ENCODE measurements at regions not wholly inside any gene's neighbourhood (a gene's known extent, or its start where the extent isn't known, plus 50 kb on each side); places are given as distances from the start of the nearest gene placed in this dataset.

- intact Hi-C loops (cut with DNase I): no loop called here
- Histone ChIP-seq H3K36me3 (no peaks in the 10 kb centered on the region), H3K27ac (no peak overlapping the region), H3K4me1 (no peaks in the 10 kb centered on the region), H3K9me3 (no peaks in the 10 kb centered on the region), H3K4me3 (no peak overlapping the region), H3K27me3 (no peaks in the 10 kb centered on the region)
- ATAC-seq: no peak
- DNase-seq: no peak
- no peak for TF ChIP-seq CTCF (IDR thresholded peaks at IDR 0.05)
Measured at GRCh38 chr7:12890586-12890985, 203.2 kb downstream of the ARL4A start.

- Histone ChIP-seq H3K36me3 (no peaks in the 10 kb centered on the region), H3K27me3 (no peaks in the 10 kb centered on the region), H3K9me3 (no peaks in the 10 kb centered on the region), H3K4me1 (no peaks in the 10 kb centered on the region), H3K27ac (no peak overlapping the region), H3K4me3 (no peak overlapping the region)
- intact Hi-C loops (cut with DNase I): no loop called here
- no peak for ATAC-seq
- no peak for DNase-seq
- TF ChIP-seq CTCF (IDR thresholded peaks at IDR 0.05): no peak
Measured at GRCh38 chr7:12893292-12893691, 205.9 kb downstream of the ARL4A start.

GRCh38 chr7:12895296-12895695 is 207.9 kb downstream of the ARL4A start:
- Histone ChIP-seq H3K4me3 (no peak overlapping the region), H3K27me3 (no peaks in the 10 kb centered on the region), H3K36me3 (no peaks in the 10 kb centered on the region), H3K9me3 (no peaks in the 10 kb centered on the region), H3K4me1 (no peaks in the 10 kb centered on the region), H3K27ac (no peak overlapping the region)
- TF ChIP-seq CTCF (IDR thresholded peaks at IDR 0.05): no peak
- DNase-seq (no peak), ATAC-seq (no peak)
- intact Hi-C loops (cut with DNase I): no loop called here

GRCh38 chr7:12896316-12896715 is 208.9 kb downstream of the ARL4A start:
- intact Hi-C loops (cut with DNase I): no loop called here
- DNase-seq: no peak
- H3K27ac ChIP-seq: no peak overlapping the region
- H3K9me3 ChIP-seq: no peaks in the 10 kb centered on the region
- no peak for TF ChIP-seq CTCF (IDR thresholded peaks at IDR 0.05)
- no peaks in the 10 kb centered on the region for H3K4me1 ChIP-seq
- H3K36me3 ChIP-seq: no peaks in the 10 kb centered on the region
- H3K27me3 ChIP-seq: no peaks in the 10 kb centered on the region
- H3K4me3 ChIP-seq: no peak overlapping the region
- no peak for ATAC-seq

- Histone ChIP-seq H3K4me3 (no peak overlapping the region), H3K4me1 (no peaks in the 10 kb centered on the region), H3K36me3 (no peaks in the 10 kb centered on the region), H3K27ac (no peak overlapping the region), H3K27me3 (no peaks in the 10 kb centered on the region), H3K9me3 (no peaks in the 10 kb centered on the region)
- no peak for TF ChIP-seq CTCF (IDR thresholded peaks at IDR 0.05)
- intact Hi-C loops (cut with DNase I): no loop called here
- no peak for DNase-seq
- ATAC-seq: no peak
Measured at GRCh38 chr7:12898004-12898403, 210.6 kb downstream of the ARL4A start.

- Histone ChIP-seq H3K4me3 (no peak overlapping the region), H3K9me3 (no peaks in the 10 kb centered on the region), H3K27ac (no peak overlapping the region), H3K36me3 (no peaks in the 10 kb centered on the region), H3K4me1 (no peaks in the 10 kb centered on the region), H3K27me3 (no peaks in the 10 kb centered on the region)
- intact Hi-C loops (cut with DNase I): no loop called here
- DNase-seq (no peak), ATAC-seq (no peak)
- TF ChIP-seq CTCF (IDR thresholded peaks at IDR 0.05): no peak
Measured at GRCh38 chr7:12898620-12899019, 211.2 kb downstream of the ARL4A start.

All from upper lobe of right lung (tissue), 1 donor.